GM19463 (cell line): ENCODE measurements at regions not wholly inside any gene's neighbourhood (a gene's known extent, or its start where the extent isn't known, plus 50 kb on each side); places are given as distances from the start of the nearest gene placed in this dataset.
A peak's percentile ranks its signal among the peaks of the same experiment; 100 is the strongest.

Experiments
- ATAC-seq: cut with Tn5 transposase; IDR thresholded peaks from one replicate; pipeline ENCODE4 v1.9.1; 2021; ENCODE audit warnings: mild to moderate bottlenecking, moderate library complexity; ENCODE audit not compliant: unreplicated experiment

- no peak for ATAC-seq
These were observed 788.2 kb upstream of the ARPP21 start for GRCh38 chr3:34851137-34851536.

GRCh38 chr3:34852844-34853439 lies 786.4 kb upstream of the ARPP21 start:
- no peak for ATAC-seq

GRCh38 chr3:34856081-34856947 lies 783.0 kb upstream of the ARPP21 start:
- ATAC-seq = no peak

GRCh38 chr3:34858067-34858660 lies 781.2 kb upstream of the ARPP21 start:
- peak; percentile 50 for ATAC-seq

GRCh38 chr3:34859746-34860145 lies 779.6 kb upstream of the ARPP21 start:
- ATAC-seq = no peak

GRCh38 chr3:34862456-34862855 lies 776.9 kb upstream of the ARPP21 start:
- ATAC-seq = no peak

GRCh38 chr3:34863485-34863884 lies 775.8 kb upstream of the ARPP21 start:
- no peak for ATAC-seq

GRCh38 chr3:34864011-34864410 lies 775.3 kb upstream of the ARPP21 start:
- ATAC-seq = no peak

GRCh38 chr3:34865346-34865745 lies 774.0 kb upstream of the ARPP21 start:
- no peak for ATAC-seq

GRCh38 chr3:34868935-34869334 lies 770.4 kb upstream of the ARPP21 start:
- ATAC-seq = no peak

GRCh38 chr3:34869696-34870095 lies 769.6 kb upstream of the ARPP21 start:
- no peak for ATAC-seq

GRCh38 chr3:34872406-34872805 lies 766.9 kb upstream of the ARPP21 start:
- no peak for ATAC-seq

GRCh38 chr3:34876997-34877396 lies 762.3 kb upstream of the ARPP21 start:
- no peak for ATAC-seq

- no peak for ATAC-seq
These were observed 760.8 kb upstream of the ARPP21 start for GRCh38 chr3:34878488-34878887.

GRCh38 chr3:34881026-34881425 lies 758.3 kb upstream of the ARPP21 start:
- peak; percentile 48 for ATAC-seq

GRCh38 chr3:34882764-34883163 lies 756.6 kb upstream of the ARPP21 start:
- no peak for ATAC-seq

GRCh38 chr3:34884007-34884406 lies 755.3 kb upstream of the ARPP21 start:
- no peak for ATAC-seq

GRCh38 chr3:34886443-34886842 lies 752.9 kb upstream of the ARPP21 start:
- no peak for ATAC-seq

- no peak for ATAC-seq
These were observed 749.7 kb upstream of the ARPP21 start for GRCh38 chr3:34889641-34890040.

GRCh38 chr3:34890247-34890646 lies 749.1 kb upstream of the ARPP21 start:
- ATAC-seq = no peak

- no peak for ATAC-seq
These were observed 747.4 kb upstream of the ARPP21 start for GRCh38 chr3:34891941-34892340.

GRCh38 chr3:34895841-34896240 lies 743.5 kb upstream of the ARPP21 start:
- no peak for ATAC-seq
